WTC11 (cell line): ENCODE measurements at regions not wholly inside any gene's neighbourhood (a gene's known extent, or its start where the extent isn't known, plus 50 kb on each side); places are given as distances from the start of the nearest gene placed in this dataset.

Experiments
- ATAC-seq: fragments of 200-7000 bp; cut with Tn5 transposase; 2 replicates; pipeline ENCODE4 v1.10.0; 2021; ENCODE audit warnings: mild to moderate bottlenecking, moderate library complexity
- CTCF ChIA-PET: fragments of 300-600 bp; sonication (Branson Sonifier 250); formaldehyde crosslinking; loops from one replicate; lab custom pipeline; 2021; ENCODE audit warnings: antibody characterized with exemption; lab: Charles Lee
- POLR2A ChIA-PET: fragments of 350-600 bp; sonication (Branson Sonifier 250); formaldehyde crosslinking; loops from one replicate; lab custom pipeline; 2021; ENCODE audit warnings: antibody characterized with exemption; lab: Charles Lee
- DNase-seq: peaks from one replicate; pipeline ENCODE4 v3.0.0; 2021; ENCODE audit warnings: low spot score
- H3K27ac Mint-ChIP-seq: 2 replicates; pipeline ENCODE4 v1.8.0; 2021; ENCODE audit warnings: mixed read lengths
- H3K27me3 Mint-ChIP-seq: 2 replicates; pipeline ENCODE4 v1.8.0; 2021; ENCODE audit warnings: low read depth, mild to moderate bottlenecking, moderate library complexity, mixed read lengths
- H3K36me3 Mint-ChIP-seq: 2 replicates; pipeline ENCODE4 v1.8.0; 2021; ENCODE audit warnings: mixed read lengths
- H3K4me1 Mint-ChIP-seq: 2 replicates; pipeline ENCODE4 v1.8.0; 2022; ENCODE audit warnings: mixed read lengths
- H3K4me3 Mint-ChIP-seq: 2 replicates; pipeline ENCODE4 v1.8.0; 2021; ENCODE audit warnings: mild to moderate bottlenecking, moderate library complexity, mixed read lengths
- H3K9me3 Mint-ChIP-seq: 2 replicates; pipeline ENCODE4 v1.8.0; 2021; ENCODE audit warnings: mixed read lengths
- AFF4 ChIP-seq: sonication (generic); formaldehyde crosslinking; IDR thresholded peaks from 2 replicates; pipeline ENCODE4 v1.8.1; 2023; ENCODE audit warnings: mild to moderate bottlenecking, missing genetic modification reagents, borderline replicate concordance
- ATF6 ChIP-seq: sonication (generic); formaldehyde crosslinking; IDR thresholded peaks from 2 replicates; pipeline ENCODE4 v1.8.1; 2023; ENCODE audit warnings: mild to moderate bottlenecking, missing genetic modification reagents
- CREB1 ChIP-seq: sonication (generic); formaldehyde crosslinking; IDR thresholded peaks from 2 replicates; pipeline ENCODE4 v1.8.0; 2023; ENCODE audit warnings: mild to moderate bottlenecking, missing genetic modification reagents
- ELF4 ChIP-seq: sonication (generic); formaldehyde crosslinking; IDR thresholded peaks from 2 replicates; pipeline ENCODE4 v1.8.1; 2022; ENCODE audit warnings: low read depth, mild to moderate bottlenecking, moderate library complexity, missing genetic modification reagents
- EMX1 ChIP-seq: fragments of 250-450 bp; sonication (Bioruptor Pico); IDR thresholded peaks from 2 replicates; pipeline ENCODE4 v1.8.0; 2021; ENCODE audit warnings: mild to moderate bottlenecking
- ESRRA ChIP-seq: sonication (generic); formaldehyde crosslinking; IDR thresholded peaks from 2 replicates; pipeline ENCODE4 v1.8.1; 2022; ENCODE audit warnings: mild to moderate bottlenecking, missing genetic modification reagents, borderline replicate concordance
- ETV6 ChIP-seq: sonication (generic); formaldehyde crosslinking; IDR thresholded peaks from 2 replicates; pipeline ENCODE4 v1.8.1; 2022; ENCODE audit warnings: mild to moderate bottlenecking, missing genetic modification reagents
- FOXJ3 ChIP-seq: sonication (generic); formaldehyde crosslinking; IDR thresholded peaks from 2 replicates; pipeline ENCODE4 v1.9.0; 2021; ENCODE audit warnings: missing genetic modification reagents, mild to moderate bottlenecking, borderline replicate concordance
- FOXK1 ChIP-seq: sonication (generic); formaldehyde crosslinking; IDR thresholded peaks from 2 replicates; pipeline ENCODE4 v1.8.0; 2022; ENCODE audit warnings: mild to moderate bottlenecking, moderate library complexity, missing genetic modification reagents
- GABPB1 ChIP-seq: sonication (generic); formaldehyde crosslinking; IDR thresholded peaks from 2 replicates; pipeline ENCODE4 v1.8.1; 2023; ENCODE audit warnings: mild to moderate bottlenecking, missing genetic modification reagents
- GRHL2 ChIP-seq: fragments of 250-450 bp; sonication (Bioruptor Pico); IDR thresholded peaks from 2 replicates; pipeline ENCODE4 v1.8.0; 2022; ENCODE audit warnings: mild to moderate bottlenecking, moderate library complexity; ENCODE audit not compliant: insufficient replicate concordance, severe bottlenecking
- HMGA2 ChIP-seq: fragments of 250-450 bp; sonication (Bioruptor Pico); IDR thresholded peaks from 2 replicates; pipeline ENCODE4 v1.4.0; 2021; ENCODE audit warnings: mild to moderate bottlenecking, moderate library complexity
- JAZF1 ChIP-seq: fragments of 250-450 bp; sonication (Bioruptor Pico); IDR thresholded peaks from 2 replicates; pipeline ENCODE4 v1.9.0; 2021; ENCODE audit warnings: moderate library complexity, mild to moderate bottlenecking, inconsistent platforms
- KAT7 ChIP-seq: sonication (generic); formaldehyde crosslinking; IDR thresholded peaks from 2 replicates; pipeline ENCODE4 v1.8.1; 2023; ENCODE audit warnings: missing genetic modification reagents, mild to moderate bottlenecking, borderline replicate concordance
- MLX ChIP-seq: sonication (generic); formaldehyde crosslinking; IDR thresholded peaks from 2 replicates; pipeline ENCODE4 v1.8.1; 2023; ENCODE audit warnings: mild to moderate bottlenecking, missing genetic modification reagents, moderate library complexity
- NFATC4 ChIP-seq: fragments of 250-450 bp; sonication (Bioruptor Pico); IDR thresholded peaks from 2 replicates; pipeline ENCODE4 v1.9.0; 2021; ENCODE audit warnings: mild to moderate bottlenecking
- NR1H2 ChIP-seq: sonication (generic); formaldehyde crosslinking; IDR thresholded peaks from 2 replicates; pipeline ENCODE4 v1.9.0; 2021; ENCODE audit warnings: mild to moderate bottlenecking, moderate library complexity, missing genetic modification reagents
- NR2C2 ChIP-seq: sonication (generic); formaldehyde crosslinking; IDR thresholded peaks from 2 replicates; pipeline ENCODE4 v1.8.0; 2022; ENCODE audit warnings: mild to moderate bottlenecking, missing genetic modification reagents
- PRDM15 ChIP-seq: sonication (generic); formaldehyde crosslinking; IDR thresholded peaks from 2 replicates; pipeline ENCODE4 v1.8.0; 2022; ENCODE audit warnings: missing genetic modification reagents
- RELA ChIP-seq: sonication (generic); formaldehyde crosslinking; IDR thresholded peaks from 2 replicates; pipeline ENCODE4 v1.8.1; 2022; ENCODE audit warnings: missing genetic modification reagents, mild to moderate bottlenecking, borderline replicate concordance
- TEAD1 ChIP-seq: sonication (generic); formaldehyde crosslinking; IDR thresholded peaks from 2 replicates; pipeline ENCODE4 v1.8.0; 2022; ENCODE audit warnings: mild to moderate bottlenecking, missing genetic modification reagents
- TP53 ChIP-seq: sonication (generic); formaldehyde crosslinking; IDR thresholded peaks from 2 replicates; pipeline ENCODE4 v1.8.1; 2023; ENCODE audit warnings: mild to moderate bottlenecking, missing genetic modification reagents
- ZBTB21 ChIP-seq: sonication (generic); formaldehyde crosslinking; IDR thresholded peaks from 2 replicates; pipeline ENCODE4 v1.8.1; 2023; ENCODE audit warnings: mild to moderate bottlenecking, missing genetic modification reagents, borderline replicate concordance
- ZNF263 ChIP-seq: sonication (generic); formaldehyde crosslinking; IDR thresholded peaks from 2 replicates; pipeline ENCODE4 v1.8.1; 2022; ENCODE audit warnings: low read depth, mild to moderate bottlenecking, moderate library complexity, missing genetic modification reagents
- ZNF396 ChIP-seq: fragments of 250-450 bp; sonication (Bioruptor Pico); IDR thresholded peaks from 2 replicates; pipeline ENCODE4 v1.8.0; 2021; ENCODE audit warnings: mild to moderate bottlenecking, moderate library complexity, borderline replicate concordance
- ZNF671 ChIP-seq: fragments of 250-450 bp; sonication (Bioruptor Pico); IDR thresholded peaks from 2 replicates; pipeline ENCODE4 v1.8.0; 2021; ENCODE audit warnings: mild to moderate bottlenecking

- TF ChIP-seq ETV6 = no peak
- TF ChIP-seq TP53 (CRISPR knock-in tag) = no peak
- TF ChIP-seq ZNF263 = no peak
- TF ChIP-seq GRHL2 = no peak
- no peak for TF ChIP-seq JAZF1 (CRISPR knock-in tag)
- TF ChIP-seq FOXK1 (CRISPR knock-in tag) = no peak
- TF ChIP-seq FOXJ3 (CRISPR knock-in tag) = no peak
- no peak for TF ChIP-seq ZNF671
- no peak for TF ChIP-seq NR1H2 (CRISPR knock-in tag)
- TF ChIP-seq TEAD1 = no peak
- TF ChIP-seq ATF6 (CRISPR knock-in tag) = no peak
- no peak for TF ChIP-seq KAT7 (CRISPR knock-in tag)
Observed at GRCh38 chr13:21949818-21950429, 279.1 kb downstream of the FGF9 start (continued).

DNA sequence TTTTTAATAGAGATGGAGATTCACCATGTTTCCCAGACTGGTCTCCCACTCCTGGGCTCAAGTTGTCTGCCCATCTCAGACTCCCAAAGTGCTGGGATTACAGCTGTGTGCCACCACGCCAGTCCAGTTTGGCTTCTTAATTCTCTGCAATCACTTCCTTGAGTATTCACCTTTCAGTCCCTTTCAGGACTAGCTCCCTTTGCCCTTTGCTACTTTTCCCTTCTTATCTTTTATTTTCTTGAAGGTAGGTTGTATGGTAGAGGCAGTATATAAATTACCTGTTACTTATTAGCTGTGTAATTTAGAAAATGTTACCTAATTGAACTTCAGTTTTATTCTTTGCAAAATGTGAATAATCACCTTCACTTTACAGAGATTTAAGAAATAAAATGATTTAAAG, 285.8 kb downstream of the FGF9 start:
- Mint-ChIP-seq H3K4me1 (no peaks in the 10 kb centered on the region), H3K9me3 (peaks cover 66% of the 10 kb centered on the region), H3K27ac (no peak overlapping the region), H3K4me3 (no peak overlapping the region), H3K36me3 (peaks cover 36% of the 10 kb centered on the region), H3K27me3 (no peaks in the 10 kb centered on the region; the same call in none of the 2 replicates)
- CTCF ChIA-PET = no interaction called here
- TF ChIP-seq NR2C2 (CRISPR knock-in tag) = no peak
- DNase-seq (no peak), ATAC-seq (no peak)
- POLR2A ChIA-PET = no interaction called here

DNA sequence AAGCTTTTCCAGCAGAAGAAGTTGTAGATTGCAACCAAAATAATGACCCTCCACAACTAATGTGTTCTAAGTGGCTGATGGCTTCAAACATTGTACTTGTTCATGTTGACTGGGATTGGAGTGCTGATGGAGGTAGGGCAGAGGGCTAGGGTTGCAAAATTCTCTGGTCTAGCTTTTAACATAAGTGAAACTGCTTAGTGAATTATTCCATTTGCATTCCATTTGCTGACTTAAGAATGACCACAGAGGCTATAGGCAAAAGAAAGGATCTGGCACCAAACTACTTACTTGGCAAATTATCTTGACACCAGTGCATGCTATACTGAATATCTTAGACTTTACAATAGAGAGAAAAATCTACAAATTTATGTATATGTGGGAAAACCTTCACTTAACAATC, 287.0 kb downstream of the FGF9 start:
- no peak overlapping the region for H3K27ac Mint-ChIP-seq
- H3K4me1 Mint-ChIP-seq = no peaks in the 10 kb centered on the region
- ATAC-seq (no peak), DNase-seq (no peak)
- H3K36me3 Mint-ChIP-seq = peaks cover 45% of the 10 kb centered on the region
- H3K4me3 Mint-ChIP-seq = no peak overlapping the region
- TF ChIP-seq EMX1 (CRISPR knock-in tag) = no peak
- TF ChIP-seq ELF4 (CRISPR knock-in tag) = no peak
- TF ChIP-seq NFATC4 (CRISPR knock-in tag) = no peak
- TF ChIP-seq AFF4 = no peak
- no peak for TF ChIP-seq PRDM15 (CRISPR knock-in tag)
- no peak for TF ChIP-seq ESRRA (CRISPR knock-in tag)
- TF ChIP-seq ZBTB21 (CRISPR knock-in tag) = no peak
- no peak for TF ChIP-seq MLX (CRISPR knock-in tag)
- no peak for TF ChIP-seq ZNF396 (CRISPR knock-in tag)
- no peak for TF ChIP-seq CREB1 (CRISPR knock-in tag)
- TF ChIP-seq GABPB1 (CRISPR knock-in tag) = no peak
- no peak for TF ChIP-seq RELA (CRISPR knock-in tag)
- TF ChIP-seq HMGA2 (CRISPR knock-in tag) = no peak
- H3K27me3 Mint-ChIP-seq = no peaks in the 10 kb centered on the region; the same call in none of the 2 replicates
- peaks cover 77% of the 10 kb centered on the region for H3K9me3 Mint-ChIP-seq
- ChIA-PET POLR2A (no interaction called here), CTCF (no interaction called here)
